Astrocyte (in vitro differentiated cells and primary cell): ENCODE measurements at regions not wholly inside any gene's neighbourhood (a gene's known extent, or its start where the extent isn't known, plus 50 kb on each side); places are given as distances from the start of the nearest gene placed in this dataset.

Experiments used
- DNase-seq: peaks from one replicate; pipeline ENCODE4 v3.0.0-alpha.2; 2010; ENCODE audit warnings: low read depth
- FAIRE-seq: peaks from 2 replicates; lab custom pipeline; 2011; peaks lifted over from hg19 to GRCh38; lab: Jason Lieb, UNC
- H2AFZ ChIP-seq: 2 replicates; pipeline ENCODE4 v1.6.0; 2012; ENCODE audit warnings: low read depth, low read length, inconsistent platforms
- H3K27ac ChIP-seq: 2 replicates; pipeline ENCODE4 v1.5.1; 2011; ENCODE audit warnings: low read depth, low read length, inconsistent platforms
- H3K27me3 ChIP-seq: 2 replicates; pipeline ENCODE4 v1.6.0; 2011; ENCODE audit warnings: low read length, inconsistent platforms; ENCODE audit not compliant: insufficient read depth
- H3K36me3 ChIP-seq: 2 replicates; pipeline ENCODE4 v1.5.1; 2011; ENCODE audit warnings: low read length, inconsistent platforms; ENCODE audit not compliant: insufficient read depth
- H3K4me1 ChIP-seq: 2 replicates; pipeline ENCODE4 v1.5.1; 2011; ENCODE audit warnings: low read length, inconsistent platforms; ENCODE audit not compliant: insufficient read depth
- H3K4me2 ChIP-seq: 2 replicates; pipeline ENCODE4 v1.6.0; 2012; ENCODE audit warnings: low read length, inconsistent platforms
- H3K4me3 ChIP-seq: 2 replicates; pipeline ENCODE4 v1.5.1; 2011; ENCODE audit warnings: low read depth, mild to moderate bottlenecking, low read length, inconsistent platforms; ENCODE audit not compliant: insufficient read depth
- H3K79me2 ChIP-seq: 2 replicates; pipeline ENCODE4 v1.6.0; 2012; ENCODE audit warnings: mild to moderate bottlenecking, low read length, inconsistent platforms; ENCODE audit not compliant: insufficient read depth
- H3K9ac ChIP-seq: 2 replicates; pipeline ENCODE4 v1.6.0; 2012; ENCODE audit warnings: mild to moderate bottlenecking, low read length, inconsistent platforms
- H3K9me3 ChIP-seq: 2 replicates; pipeline ENCODE4 v1.5.1; 2012; ENCODE audit warnings: low read depth, mild to moderate bottlenecking, low read length, inconsistent platforms; ENCODE audit not compliant: insufficient read depth
- H4K20me1 ChIP-seq: 2 replicates; pipeline ENCODE4 v1.6.0; 2012; ENCODE audit warnings: low read length, inconsistent platforms; ENCODE audit not compliant: insufficient read depth
- H3K27ac Mint-ChIP-seq: one replicate; pipeline ENCODE4 v1.8.0; 2021; ENCODE audit warnings: mild to moderate bottlenecking, mixed read lengths; ENCODE audit not compliant: unreplicated experiment
- H3K27me3 Mint-ChIP-seq: one replicate; pipeline ENCODE4 v1.8.0; 2021; ENCODE audit warnings: low read depth, mixed read lengths; ENCODE audit not compliant: unreplicated experiment
- H3K36me3 Mint-ChIP-seq: one replicate; pipeline ENCODE4 v1.8.0; 2021; ENCODE audit warnings: low read depth, mixed read lengths; ENCODE audit not compliant: unreplicated experiment
- H3K4me1 Mint-ChIP-seq: one replicate; pipeline ENCODE4 v1.8.0; 2021; ENCODE audit warnings: low read depth, mixed read lengths; ENCODE audit not compliant: unreplicated experiment
- H3K4me3 Mint-ChIP-seq: one replicate; pipeline ENCODE4 v1.8.0; 2021; ENCODE audit warnings: mild to moderate bottlenecking, moderate library complexity, mixed read lengths; ENCODE audit not compliant: unreplicated experiment
- H3K9me3 Mint-ChIP-seq: one replicate; pipeline ENCODE4 v1.8.0; 2021; ENCODE audit warnings: mild to moderate bottlenecking, mixed read lengths; ENCODE audit not compliant: unreplicated experiment
- EZH2 ChIP-seq: IDR thresholded peaks from 2 replicates; pipeline ENCODE4 v1.6.1; 2012; ENCODE audit warnings: mild to moderate bottlenecking, low read length, inconsistent platforms; ENCODE audit not compliant: insufficient read depth
- TF ChIP-seq, protein P1 (sequence below): IDR thresholded peaks from 2 replicates; pipeline ENCODE4 v1.5.1; 2011; ENCODE audit warnings: low read depth, mild to moderate bottlenecking, inconsistent platforms, low read length, moderate library complexity; ENCODE audit not compliant: insufficient read depth

DNA sequence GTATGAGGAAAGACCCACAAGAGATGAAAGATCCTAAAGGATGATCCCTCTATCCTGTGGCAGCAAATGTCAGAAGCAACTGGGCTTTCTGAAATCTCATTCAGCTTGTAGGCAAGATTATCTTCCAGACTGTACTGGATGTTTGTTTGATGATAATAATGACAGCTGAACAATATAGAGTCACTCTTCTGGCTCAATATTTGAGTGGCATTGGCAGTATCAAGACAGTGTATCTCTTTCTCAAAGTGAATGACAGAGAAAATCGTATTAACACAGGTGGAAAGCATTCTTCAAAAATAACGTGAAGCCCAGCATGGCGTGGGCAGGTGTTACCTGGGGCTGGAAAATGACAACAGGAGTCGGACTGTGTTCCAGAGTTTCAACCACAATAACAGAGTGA lies 114.5 kb downstream of the GPR37 start:
- Mint-ChIP-seq H3K27me3 (no peaks in the 10 kb centered on the region), H3K9me3 (no peaks in the 10 kb centered on the region), H3K4me1 (no peaks in the 10 kb centered on the region), H3K36me3 (no peaks in the 10 kb centered on the region), H3K4me3 (no peak overlapping the region), H3K27ac (no peak overlapping the region)
- Histone ChIP-seq H3K4me3 (no peak overlapping the region), H3K79me2 (no peaks in the 10 kb centered on the region), H3K4me2 (no peak overlapping the region), H2AFZ (no peak overlapping the region), H3K36me3 (no peaks in the 10 kb centered on the region), H3K9ac (no peak overlapping the region), H4K20me1 (no peaks in the 10 kb centered on the region), H3K27ac (no peak overlapping the region), H3K4me1 (no peaks in the 10 kb centered on the region), H3K27me3 (no peaks in the 10 kb centered on the region), H3K9me3 (no peaks in the 10 kb centered on the region)
- DNase-seq (no peak), FAIRE-seq (no peak)
- no peak for TF ChIP-seq EZH2
- TF ChIP-seq, protein P1, sequence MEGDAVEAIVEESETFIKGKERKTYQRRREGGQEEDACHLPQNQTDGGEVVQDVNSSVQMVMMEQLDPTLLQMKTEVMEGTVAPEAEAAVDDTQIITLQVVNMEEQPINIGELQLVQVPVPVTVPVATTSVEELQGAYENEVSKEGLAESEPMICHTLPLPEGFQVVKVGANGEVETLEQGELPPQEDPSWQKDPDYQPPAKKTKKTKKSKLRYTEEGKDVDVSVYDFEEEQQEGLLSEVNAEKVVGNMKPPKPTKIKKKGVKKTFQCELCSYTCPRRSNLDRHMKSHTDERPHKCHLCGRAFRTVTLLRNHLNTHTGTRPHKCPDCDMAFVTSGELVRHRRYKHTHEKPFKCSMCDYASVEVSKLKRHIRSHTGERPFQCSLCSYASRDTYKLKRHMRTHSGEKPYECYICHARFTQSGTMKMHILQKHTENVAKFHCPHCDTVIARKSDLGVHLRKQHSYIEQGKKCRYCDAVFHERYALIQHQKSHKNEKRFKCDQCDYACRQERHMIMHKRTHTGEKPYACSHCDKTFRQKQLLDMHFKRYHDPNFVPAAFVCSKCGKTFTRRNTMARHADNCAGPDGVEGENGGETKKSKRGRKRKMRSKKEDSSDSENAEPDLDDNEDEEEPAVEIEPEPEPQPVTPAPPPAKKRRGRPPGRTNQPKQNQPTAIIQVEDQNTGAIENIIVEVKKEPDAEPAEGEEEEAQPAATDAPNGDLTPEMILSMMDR, result no peak

DNA sequence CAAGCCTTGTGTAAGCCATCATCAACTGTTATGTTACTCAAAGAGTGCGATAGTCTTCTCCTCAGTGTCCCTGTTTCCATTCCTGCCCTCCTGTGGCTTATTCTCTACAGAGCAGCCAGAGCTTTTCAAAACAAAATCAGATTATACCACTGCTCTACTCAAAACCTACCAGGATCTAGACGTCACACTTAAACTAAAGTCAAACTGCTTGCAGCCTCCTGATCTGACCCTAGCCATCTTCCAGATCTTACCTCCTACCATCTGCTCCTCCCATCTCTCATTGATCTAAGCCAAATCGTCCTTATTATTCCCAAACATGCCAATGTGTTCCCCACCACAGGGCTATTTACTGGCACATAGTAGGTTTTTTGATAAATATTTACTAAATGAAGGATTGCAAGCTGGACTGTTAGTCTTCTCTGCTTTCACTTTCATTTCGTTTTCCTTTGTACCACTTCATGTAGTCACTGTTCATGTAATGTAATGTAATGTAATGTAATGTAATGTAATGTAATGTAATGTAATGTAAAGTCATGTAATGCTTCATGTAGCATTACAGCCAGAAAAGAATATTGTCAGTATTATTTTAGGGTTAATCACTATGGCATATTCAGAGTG lies 116.1 kb downstream of the GPR37 start:
- no peak overlapping the region for H3K27ac Mint-ChIP-seq
- no peaks in the 10 kb centered on the region for H3K4me1 Mint-ChIP-seq
- no peak overlapping the region for H3K4me2 ChIP-seq
- no peaks in the 10 kb centered on the region for H3K4me1 ChIP-seq
- TF ChIP-seq EZH2, result no peak
- TF ChIP-seq, protein P1, result no peak
- H3K4me3 Mint-ChIP-seq, result no peak overlapping the region
- no peak overlapping the region for H2AFZ ChIP-seq
- DNase-seq (no peak), FAIRE-seq (no peak)
- no peak overlapping the region for H3K27ac ChIP-seq
- H3K36me3 ChIP-seq, result no peaks in the 10 kb centered on the region
- H3K9me3 ChIP-seq, result no peaks in the 10 kb centered on the region
- H3K9me3 Mint-ChIP-seq, result peaks cover 1% of the 10 kb centered on the region
- H3K27me3 ChIP-seq, result no peaks in the 10 kb centered on the region
- H3K4me3 ChIP-seq, result no peak overlapping the region
- H3K36me3 Mint-ChIP-seq, result no peaks in the 10 kb centered on the region
- no peaks in the 10 kb centered on the region for H3K79me2 ChIP-seq
- no peaks in the 10 kb centered on the region for H4K20me1 ChIP-seq
- H3K9ac ChIP-seq, result no peak overlapping the region
- no peaks in the 10 kb centered on the region for H3K27me3 Mint-ChIP-seq

GRCh38 chr7:124647630-124648306 lies 117.8 kb downstream of the GPR37 start:
- no peak overlapping the region for H3K27ac Mint-ChIP-seq
- TF ChIP-seq EZH2, result no peak
- TF ChIP-seq, protein P1, result no peak
- no peaks in the 10 kb centered on the region for H4K20me1 ChIP-seq
- no peaks in the 10 kb centered on the region for H3K36me3 Mint-ChIP-seq
- no peaks in the 10 kb centered on the region for H3K27me3 Mint-ChIP-seq
- no peaks in the 10 kb centered on the region for H3K4me1 Mint-ChIP-seq
- H3K4me3 ChIP-seq, result no peak overlapping the region
- H3K4me1 ChIP-seq, result no peaks in the 10 kb centered on the region
- peaks cover 1% of the 10 kb centered on the region for H3K9me3 Mint-ChIP-seq
- no peak overlapping the region for H3K4me3 Mint-ChIP-seq
- FAIRE-seq (no peak), DNase-seq (no peak)
- H3K9me3 ChIP-seq, result no peaks in the 10 kb centered on the region
- no peaks in the 10 kb centered on the region for H3K36me3 ChIP-seq
- H2AFZ ChIP-seq, result no peak overlapping the region
- H3K4me2 ChIP-seq, result no peak overlapping the region
- H3K79me2 ChIP-seq, result no peaks in the 10 kb centered on the region
- no peak overlapping the region for H3K27ac ChIP-seq
- no peaks in the 10 kb centered on the region for H3K27me3 ChIP-seq
- no peak overlapping the region for H3K9ac ChIP-seq
